AG10803 (cell line): ENCODE measurements at regions not wholly inside any gene's neighbourhood (a gene's known extent, or its start where the extent isn't known, plus 50 kb on each side); places are given as distances from the start of the nearest gene placed in this dataset.

Experiments used
- DNase-seq: peaks from one replicate; pipeline ENCODE4 v3.0.0; 2010; ENCODE audit warnings: low read depth
- H3K4me3 ChIP-seq: 2 replicates; pipeline ENCODE4 v1.5.1; 2011; ENCODE audit warnings: mild to moderate bottlenecking, low read length, control low read depth
- CTCF ChIP-seq: conservative IDR thresholded peaks from 2 replicates; pipeline ENCODE4 v1.5.1; 2011; ENCODE audit warnings: mild to moderate bottlenecking, low read length, control low read depth, inconsistent platforms

- DNase-seq, result no peak
- no peak for TF ChIP-seq CTCF
- no peak overlapping the region for H3K4me3 ChIP-seq
These were observed 153.3 kb upstream of the LNX1 start for GRCh38 chr4:53744446-53745160.

GRCh38 chr4:53734584-53735353 lies 143.5 kb upstream of the LNX1 start:
- TF ChIP-seq CTCF, result no peak
- H3K4me3 ChIP-seq, result no peak overlapping the region
- peak; percentile 73 for DNase-seq

- no peak for DNase-seq
- no peak overlapping the region for H3K4me3 ChIP-seq
- no peak for TF ChIP-seq CTCF
These were observed 142.9 kb upstream of the LNX1 start for GRCh38 chr4:53734182-53734581.

GRCh38 chr4:53732661-53733060 lies 141.4 kb upstream of the LNX1 start:
- DNase-seq, result no peak
- H3K4me3 ChIP-seq, result no peak overlapping the region
- TF ChIP-seq CTCF, result no peak

- TF ChIP-seq CTCF, result no peak
- H3K4me3 ChIP-seq, result no peak overlapping the region
- DNase-seq, result peak; percentile 70
These were observed 138.9 kb upstream of the LNX1 start for GRCh38 chr4:53730031-53730805.

- DNase-seq, result no peak
- no peak for TF ChIP-seq CTCF
- no peak overlapping the region for H3K4me3 ChIP-seq
These were observed 130.8 kb upstream of the LNX1 start for GRCh38 chr4:53722110-53722509.
